Tongue (tissue), 1 donor: ENCODE measurements at regions not wholly inside any gene's neighbourhood (a gene's known extent, or its start where the extent isn't known, plus 50 kb on each side); places are given as distances from the start of the nearest gene placed in this dataset.
"Not testable (repeated sequence)": the region's sequence is repeated elsewhere in the genome, so short reads cannot be mapped to it uniquely, and the experiment has no call there.

ENCODE experiments used
- DNase-seq: peaks from one replicate; pipeline ENCODE4 v3.0.0-alpha.2; 2015

DNA sequence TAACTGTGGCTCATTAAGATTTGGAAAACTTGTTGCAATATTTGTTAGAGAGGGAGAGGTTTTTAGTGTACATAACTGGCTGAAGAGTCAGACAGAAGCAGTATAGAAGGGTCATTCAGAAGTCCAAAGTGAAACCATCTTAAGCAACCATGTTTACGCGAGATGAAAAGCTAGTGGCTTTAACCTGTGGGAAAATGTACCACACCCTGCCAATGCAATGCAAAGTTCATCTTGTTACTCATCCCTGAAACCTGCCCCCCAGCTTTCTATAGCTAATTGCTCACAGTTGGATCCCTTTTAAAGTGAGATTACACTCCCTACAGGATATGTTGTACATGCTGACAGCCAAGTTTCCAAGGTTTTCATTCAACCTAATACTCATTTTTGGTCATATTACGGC is 96.7 kb upstream of the RAPGEF2 start:
- no peak for DNase-seq

DNA sequence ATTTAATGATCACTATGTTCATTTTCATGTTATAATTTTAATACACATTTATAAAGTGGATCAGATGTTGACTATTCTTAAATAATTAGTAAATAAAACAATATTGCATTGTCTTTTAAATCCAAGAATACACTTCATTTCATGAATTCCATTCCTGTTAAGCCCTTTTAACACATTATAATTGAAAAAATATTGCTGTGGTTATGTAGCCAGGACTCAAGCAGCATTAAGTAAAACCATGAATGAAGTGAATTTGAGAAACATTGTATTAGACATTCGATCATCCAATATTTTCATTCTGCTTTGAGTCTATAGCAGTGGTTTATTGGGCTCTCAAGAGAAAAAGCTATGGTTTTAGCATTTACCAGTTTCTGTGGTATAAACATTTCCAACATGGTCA is 94.2 kb upstream of the RAPGEF2 start:
- no peak for DNase-seq

DNA sequence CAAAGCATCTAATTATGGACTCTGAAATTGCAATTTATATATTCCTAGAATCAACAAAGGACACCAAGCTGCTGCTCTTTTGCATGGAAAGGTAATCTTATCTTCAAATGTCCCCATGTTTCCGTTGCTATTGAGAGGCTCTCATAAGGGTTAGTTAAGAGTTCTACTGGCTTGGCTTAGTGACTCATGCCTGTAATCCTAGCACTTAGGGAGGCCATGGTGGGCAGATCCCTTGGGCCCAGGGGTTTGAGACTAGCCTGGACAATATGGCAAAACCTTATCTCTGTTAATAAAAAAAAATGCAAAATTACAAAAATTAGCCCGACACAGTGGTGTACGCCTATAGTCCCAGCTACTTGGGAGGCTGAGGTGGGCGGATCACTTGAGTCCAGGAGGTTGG is 93.4 kb upstream of the RAPGEF2 start:
- DNase-seq: no peak

DNA sequence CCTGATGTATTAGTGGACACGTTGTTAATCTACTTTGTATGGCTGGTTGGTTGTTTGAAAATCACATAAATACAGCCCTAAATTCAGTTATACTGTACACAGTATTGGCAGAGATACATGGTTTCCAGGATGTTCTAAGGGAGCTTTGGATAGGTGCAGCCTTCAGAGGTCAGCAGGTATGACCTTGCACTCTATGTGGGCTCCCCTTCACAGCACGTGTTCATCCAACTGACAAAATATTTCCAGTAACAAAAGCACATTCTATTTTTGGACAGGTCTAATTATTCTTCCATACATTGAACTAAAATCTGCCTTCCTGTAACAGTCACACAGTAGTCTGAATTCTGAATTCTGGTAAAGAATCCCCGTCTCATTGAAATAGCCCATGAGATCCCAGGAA is 92.8 kb upstream of the RAPGEF2 start:
- no peak for DNase-seq

DNA sequence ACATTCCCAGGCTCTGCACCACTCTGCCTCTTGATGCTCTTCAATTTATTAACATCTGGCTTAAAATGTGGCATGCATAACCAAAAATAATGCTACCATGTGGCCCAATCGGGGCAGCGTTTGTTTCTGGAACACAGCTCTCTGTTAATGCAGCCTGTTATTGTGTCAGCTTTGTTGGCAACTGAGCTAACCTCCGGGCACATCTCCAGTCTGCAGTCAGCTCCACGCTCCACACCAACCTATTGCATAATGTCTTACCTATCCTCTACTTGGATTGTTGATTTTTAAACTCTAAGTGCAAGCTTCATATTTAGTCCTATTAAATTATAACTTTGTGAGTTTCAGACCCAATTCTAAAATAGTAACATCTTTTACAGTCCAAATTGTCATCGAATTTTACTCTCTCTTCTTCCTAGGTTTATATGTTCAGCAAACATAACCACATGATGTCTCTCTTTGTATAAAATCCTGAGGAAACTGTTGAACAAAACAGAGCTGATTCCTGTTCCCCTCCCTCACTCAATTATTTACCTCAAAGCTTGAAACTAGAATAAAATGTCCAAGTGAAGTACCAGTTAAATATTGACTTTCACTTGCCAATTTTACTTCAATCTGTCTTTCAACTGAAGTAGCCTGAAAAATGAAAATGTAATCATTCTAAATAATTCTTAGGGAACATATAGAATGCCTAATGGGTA is 92.2 kb upstream of the RAPGEF2 start:
- peak; percentile 62 for DNase-seq

DNA sequence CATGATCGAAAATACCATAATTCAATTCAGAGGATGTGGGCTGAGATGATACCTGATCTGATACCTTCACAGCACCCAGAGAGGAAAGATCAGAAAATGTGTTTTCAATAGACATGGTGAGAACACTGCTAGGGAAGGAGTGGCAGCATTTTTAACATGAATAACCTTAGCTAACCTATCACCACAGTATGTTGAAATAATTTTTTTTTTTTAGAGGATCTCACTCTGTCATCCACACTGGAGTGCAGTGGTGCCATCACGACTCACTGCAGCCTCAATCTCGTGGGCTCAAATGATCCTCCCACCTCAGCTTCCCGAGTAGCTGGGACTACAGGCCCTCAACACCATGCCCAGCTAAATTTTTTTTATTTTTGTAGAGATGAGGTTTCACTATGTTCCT is 90.5 kb upstream of the RAPGEF2 start:
- no peak for DNase-seq

DNA sequence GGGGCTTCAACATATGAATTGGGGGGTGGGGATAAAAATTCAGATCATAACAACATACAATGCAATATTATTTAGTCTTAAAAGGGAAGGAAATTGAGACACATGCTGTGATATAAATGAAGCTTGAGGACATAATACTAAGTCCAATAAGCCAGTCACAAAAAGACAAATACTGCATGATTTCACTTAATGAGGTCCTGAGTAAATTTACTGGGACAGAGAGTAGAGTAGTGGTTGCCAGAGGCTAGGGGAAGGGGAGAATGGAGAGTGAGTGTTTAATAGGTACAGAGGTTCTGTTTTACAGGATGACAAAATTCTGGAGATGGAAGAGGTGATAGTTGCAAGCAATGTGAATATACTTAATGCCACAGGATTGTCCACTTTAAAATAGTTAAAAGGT is 89.2 kb upstream of the RAPGEF2 start:
- DNase-seq: no peak

DNA sequence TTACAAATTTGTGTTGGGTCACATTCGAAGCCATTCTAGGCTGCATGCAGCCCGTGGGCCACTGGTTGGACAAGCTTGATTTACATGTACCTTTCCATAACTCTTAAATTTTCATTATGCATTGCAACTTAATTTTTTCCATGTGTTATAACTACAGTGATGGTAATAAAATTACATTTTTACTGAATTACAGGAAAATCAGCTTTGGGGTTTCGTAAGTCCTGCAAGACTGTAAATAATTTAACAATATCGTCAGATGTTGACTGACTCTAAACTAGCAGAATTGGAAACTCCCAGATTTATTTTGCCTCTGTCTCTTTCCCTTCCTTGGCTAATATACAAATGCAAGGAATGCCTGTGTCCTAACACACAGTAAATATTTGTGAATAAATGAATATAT is 88.0 kb upstream of the RAPGEF2 start:
- DNase-seq: no peak

DNA sequence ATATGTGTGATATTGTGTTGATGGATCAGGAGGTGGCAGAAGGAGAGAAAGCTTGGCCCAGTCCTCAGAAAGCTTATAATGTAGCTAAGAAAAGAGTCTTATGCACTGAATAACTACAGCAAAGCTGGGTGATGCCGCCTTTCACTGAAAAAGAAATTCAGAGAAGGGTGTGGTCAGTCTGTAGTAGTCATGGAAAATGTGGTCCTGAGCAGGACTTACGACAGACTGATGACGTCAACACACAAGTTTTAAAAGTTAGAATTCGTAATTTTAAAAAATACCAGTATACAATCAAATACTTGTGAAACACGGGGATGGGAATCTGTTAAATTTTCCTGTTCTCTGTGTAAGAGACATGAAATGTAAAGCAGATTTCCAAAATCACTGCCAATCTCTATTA is 87.0 kb upstream of the RAPGEF2 start:
- DNase-seq: no peak

DNA sequence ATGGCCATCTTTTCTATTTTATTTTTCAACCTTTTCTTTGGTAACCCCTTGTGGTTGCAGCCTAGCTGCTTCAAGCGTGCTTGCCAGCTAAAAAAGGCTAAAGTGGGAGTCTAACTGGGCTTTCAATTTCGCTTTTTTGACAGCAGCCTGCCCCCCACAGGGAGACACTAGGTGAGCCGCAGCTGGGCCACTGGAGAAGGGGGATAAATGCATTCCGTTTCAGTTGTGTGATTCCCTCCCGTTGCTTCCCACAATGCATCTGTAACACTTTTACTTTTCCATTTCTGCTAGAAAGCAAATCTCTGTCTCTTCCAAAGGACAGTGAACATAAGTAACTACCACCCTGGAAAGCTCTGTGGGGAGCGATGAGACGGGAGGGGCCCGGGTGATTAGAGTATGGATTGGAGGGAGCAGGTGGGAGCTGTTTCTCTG is 86.3 kb upstream of the RAPGEF2 start:
- peak; percentile 36 for DNase-seq

DNA sequence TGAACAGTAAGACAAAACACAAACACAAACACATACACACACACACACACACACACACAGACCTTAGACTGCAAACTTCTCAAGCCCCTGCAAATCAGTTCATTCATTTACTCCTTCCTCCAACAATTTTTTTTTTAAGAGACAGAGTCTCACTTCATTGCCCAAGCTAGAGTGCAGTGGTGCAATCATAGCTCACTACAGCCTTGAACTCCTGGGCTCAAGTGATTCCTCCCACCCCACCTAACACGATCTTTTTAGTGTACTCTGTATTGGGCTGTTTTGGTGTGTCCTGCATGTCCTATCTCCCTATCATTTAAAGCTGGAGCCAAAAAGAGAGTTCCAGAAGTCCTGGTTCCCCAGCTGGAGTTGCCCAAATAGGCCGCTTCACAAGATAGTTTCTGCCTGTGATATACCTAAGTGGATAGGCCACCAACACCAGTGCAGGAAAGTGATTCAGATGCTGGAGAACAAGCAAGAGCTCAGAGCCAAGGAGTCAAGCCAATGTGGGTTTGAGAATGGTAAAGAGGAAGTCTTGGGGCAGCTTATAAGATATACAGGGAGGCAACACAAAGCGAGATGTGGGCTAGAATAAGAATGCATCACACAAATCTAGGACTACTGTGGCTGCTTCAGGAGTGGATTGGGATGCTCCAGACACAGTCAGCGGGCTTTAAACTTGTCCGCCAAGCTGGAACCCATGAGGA is 85.4 kb upstream of the RAPGEF2 start:
- DNase-seq: no peak

DNA sequence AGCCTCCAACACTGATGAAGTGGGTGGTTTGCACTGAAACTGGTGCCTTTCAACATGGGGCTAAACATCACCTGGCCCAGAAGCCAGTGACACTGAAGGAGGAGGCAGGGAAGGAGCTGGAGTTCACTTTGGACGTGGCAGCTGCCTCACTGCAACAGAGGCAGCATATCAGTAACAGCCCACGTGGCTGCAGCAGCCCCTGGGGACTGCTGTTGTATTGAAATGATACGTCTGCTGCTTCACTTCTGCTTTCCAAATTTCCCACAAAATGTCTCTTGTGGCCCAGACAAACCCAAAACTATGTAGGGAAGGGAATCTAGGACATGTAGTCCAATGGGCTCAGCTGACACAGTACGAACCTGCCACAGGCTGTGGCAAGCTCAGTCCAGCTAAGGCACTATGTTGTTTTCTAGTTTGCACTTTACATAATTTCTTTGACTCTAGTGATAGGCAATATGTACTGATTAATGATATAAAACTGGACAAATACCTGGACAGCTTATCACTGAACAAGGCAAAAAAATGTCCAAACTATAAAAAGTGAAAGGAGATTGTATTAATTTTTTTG is 84.7 kb upstream of the RAPGEF2 start:
- DNase-seq: no peak

DNA sequence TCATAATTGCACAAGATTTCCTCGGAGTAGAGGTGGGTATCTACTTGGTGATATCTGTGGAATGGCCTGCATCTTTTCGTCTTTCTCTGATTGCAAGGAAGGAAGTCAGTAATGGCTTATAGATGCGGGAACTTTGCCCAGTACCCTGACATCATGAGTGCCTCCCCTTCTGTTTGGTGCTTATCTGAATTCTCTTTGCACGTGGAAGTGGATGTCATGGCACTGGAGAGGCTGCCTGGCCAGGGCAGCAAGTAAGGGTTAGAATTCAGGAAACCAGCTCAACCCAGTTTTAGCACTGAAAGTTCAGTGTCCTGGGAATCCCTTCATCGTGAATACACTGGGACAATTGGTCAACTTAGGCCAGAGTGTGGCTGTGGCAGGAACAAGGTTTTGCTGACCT is 83.5 kb upstream of the RAPGEF2 start:
- no peak for DNase-seq

DNA sequence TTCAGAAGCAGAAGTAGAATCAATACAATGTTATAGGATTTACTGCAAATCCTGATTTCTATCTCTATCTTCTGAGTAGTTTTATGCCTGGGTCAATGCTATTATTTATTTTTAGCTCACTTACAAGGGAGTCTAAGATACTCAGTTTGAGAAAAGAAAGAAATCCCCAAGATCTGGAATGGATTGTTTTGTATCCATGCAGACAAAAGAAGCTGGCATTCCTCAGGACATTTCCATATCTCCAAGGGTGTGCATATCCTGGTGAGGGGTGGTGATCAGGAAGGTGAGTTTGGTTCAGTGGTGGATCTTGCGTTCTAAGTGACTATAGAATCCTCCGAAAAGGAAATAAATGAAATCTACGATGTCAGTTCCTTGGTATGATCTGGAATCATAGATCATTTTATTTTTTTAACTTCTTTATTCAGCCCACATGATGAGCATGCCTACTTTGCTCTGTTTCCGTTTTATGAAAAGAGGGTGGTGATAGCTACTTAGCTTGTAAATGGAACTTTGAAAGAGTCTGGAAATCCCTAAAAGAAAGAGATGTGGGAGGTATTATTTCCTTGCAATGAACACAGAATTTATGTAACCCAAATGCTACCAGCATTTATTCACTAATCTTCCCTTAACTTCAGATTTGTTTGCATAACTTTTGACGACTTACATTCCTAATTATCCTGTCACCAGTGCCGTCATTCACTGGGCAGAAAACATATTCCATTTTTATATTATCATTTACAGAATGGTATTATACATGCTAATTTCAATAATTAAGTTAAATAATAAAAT is 81.1 kb upstream of the RAPGEF2 start:
- no peak for DNase-seq

DNA sequence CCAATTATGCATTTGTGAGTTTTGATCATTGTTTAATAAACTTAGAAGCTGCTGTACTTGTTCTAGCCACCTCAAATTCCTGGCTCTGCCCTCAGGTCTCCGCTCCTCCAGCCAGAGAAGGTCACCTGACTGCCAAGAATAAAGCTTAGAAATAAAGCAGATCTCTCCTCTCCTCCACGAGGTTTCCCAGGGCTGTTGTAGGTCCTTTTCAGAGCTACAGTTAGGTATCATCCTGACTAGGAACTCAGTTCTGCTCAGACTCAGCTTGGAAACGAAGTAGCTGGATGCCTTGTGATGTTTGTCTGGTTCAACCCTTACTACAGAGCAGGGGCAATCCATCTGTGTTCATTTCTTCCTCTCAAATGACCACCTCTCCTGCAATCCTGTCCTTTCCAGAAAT is 79.1 kb upstream of the RAPGEF2 start:
- DNase-seq: no peak

DNA sequence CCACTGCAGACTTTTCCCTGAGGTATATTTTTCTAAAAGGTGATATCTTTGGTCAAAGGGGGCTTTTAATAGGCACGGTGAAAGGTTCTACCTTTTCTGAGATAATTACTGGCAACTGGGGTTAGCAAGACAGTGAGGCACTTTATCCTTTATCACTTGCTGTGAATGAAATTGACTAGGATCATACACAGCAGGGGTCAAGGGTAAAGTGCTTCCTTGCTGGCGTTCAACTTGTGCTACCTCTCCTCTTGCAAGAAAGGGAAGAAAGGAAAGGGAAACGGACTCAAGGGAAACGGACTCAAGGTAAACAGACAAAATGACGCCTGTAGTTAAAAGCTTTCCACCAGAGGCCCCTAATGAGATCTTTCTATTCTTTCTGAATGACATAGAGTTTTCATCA is 78.6 kb upstream of the RAPGEF2 start:
- no peak for DNase-seq

DNA sequence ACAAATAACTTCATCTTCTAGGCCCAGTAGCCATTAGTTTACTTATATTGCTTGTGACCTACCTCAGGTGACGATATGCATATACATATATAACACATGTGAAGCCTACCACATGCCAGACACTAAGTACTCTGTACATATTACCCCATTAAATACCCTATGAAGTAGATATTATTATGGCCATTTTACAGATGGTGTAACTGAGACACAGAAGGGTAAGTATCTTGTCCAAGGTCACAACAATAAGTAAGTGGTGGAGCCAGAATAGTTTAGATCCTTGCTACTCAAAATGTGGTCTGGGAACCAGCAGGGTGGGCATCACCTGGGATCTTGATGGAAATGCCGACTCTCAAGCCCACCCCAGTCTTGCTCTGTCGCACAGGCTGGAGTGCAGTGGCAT is 78.1 kb upstream of the RAPGEF2 start:
- no peak for DNase-seq

DNA sequence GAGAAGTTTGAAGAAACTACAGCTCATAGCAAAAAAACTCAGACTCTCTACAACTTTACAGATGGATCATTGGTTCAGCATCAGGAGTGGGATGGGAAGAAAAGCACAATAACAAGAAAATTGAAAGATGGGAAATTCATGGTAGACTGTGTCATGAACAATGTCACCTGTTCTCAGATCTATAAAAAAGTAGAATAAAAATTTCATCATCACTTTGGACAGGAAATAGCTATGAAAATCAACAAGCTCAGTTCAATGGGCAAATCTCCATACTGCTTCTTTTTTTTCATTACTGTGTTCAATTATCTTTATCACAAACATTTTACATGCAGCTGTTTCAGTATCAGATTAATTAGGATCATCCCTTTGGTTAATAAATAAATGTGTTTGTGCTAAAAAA is 76.5 kb upstream of the RAPGEF2 start:
- DNase-seq: no peak

DNA sequence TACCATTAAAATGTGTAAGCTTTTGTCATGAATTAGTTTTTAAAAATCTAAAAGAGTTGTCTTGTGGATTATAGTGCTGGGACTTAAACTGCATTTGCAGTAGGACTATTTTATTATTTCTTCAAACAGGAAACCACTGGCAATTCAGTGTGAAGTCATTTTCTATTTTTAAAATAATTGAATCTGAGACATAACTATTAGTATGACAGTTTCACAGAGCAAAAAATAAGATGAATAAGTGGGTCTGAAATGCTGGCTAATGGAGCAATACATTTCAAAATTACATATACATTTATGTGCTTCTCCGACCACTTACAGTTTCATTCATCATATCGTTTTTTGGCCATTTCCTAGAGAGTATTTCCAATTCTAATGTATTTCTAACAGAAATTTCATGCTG is 75.3 kb upstream of the RAPGEF2 start:
- DNase-seq: no peak

DNA sequence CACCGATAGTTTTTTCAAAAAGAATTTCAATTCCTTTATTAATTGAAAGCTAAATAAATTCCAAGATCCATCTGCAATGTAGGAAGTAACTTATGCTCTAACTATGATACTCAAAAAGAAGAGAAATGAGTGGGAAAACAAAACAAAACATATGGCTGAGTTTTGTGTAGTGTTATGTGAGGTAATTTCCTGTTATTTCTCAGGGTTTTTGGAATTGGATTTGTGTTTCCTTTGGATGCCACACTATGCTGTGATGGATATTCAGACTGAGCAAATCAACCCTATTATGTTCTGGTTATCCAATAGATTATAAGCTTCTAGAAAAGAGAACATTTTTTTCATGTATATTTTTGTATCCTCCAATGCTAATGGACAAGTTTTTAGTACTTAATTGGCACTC is 73.4 kb upstream of the RAPGEF2 start:
- DNase-seq: no peak

DNA sequence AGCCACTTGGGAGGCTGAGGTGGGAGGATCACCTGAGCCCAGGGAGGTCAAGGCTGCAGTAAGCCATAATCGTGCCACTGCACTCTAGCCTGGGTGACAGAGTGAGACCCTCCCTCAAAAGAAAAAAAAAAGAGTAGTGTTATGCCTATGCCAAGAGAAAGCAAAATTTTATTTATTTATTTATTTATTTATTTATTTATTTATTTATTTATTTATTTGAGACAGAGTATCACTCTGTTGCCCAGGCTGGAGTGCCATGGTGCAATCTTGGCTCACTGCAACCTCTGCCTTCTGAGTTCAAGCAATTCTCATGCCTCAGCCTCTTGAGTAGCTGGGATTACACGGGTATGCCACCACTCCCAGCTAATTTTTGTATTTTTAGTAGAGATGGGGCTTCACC is 72.6 kb upstream of the RAPGEF2 start:
- not testable (repeated sequence) for DNase-seq

DNA sequence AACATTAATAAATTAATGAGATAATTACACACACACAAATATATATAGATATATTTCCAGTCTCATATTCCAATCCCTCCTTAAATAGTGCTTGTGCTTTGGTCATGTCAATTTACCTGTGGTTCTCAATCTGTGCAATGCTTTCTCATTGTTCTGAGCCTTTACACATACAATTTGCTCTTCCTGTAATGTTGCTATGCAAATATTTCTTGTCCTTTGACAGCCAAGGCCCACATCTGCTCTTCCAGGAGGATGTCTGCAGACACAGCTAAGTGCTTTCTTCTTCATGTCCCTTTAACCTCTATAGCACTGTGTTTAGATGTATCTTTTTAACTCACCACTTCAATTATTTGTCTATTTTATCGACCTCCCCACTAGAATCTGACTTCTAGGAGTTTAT is 67.3 kb upstream of the RAPGEF2 start:
- DNase-seq: no peak

DNA sequence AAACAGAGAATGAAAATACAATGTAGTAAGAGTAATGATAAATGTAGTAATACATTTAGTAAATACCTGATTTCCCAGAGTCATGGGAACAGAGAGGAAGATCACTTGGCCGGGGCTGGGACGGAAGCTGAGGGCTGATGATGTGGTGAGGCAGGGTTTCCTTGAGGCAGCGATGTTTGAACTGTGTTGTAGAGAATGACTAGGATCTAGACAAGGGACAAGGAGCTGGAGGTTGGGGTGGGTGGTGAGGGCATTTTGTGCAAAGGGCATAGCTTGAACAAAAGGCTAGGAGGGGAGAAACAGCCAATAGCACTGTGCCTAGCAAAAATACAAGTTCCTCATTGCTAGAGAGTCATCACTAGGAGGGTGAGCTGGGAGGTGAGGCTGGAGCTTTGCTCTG is 64.3 kb upstream of the RAPGEF2 start:
- no peak for DNase-seq
